NB4 (cell line): ENCODE measurements at regions not wholly inside any gene's neighbourhood (a gene's known extent, or its start where the extent isn't known, plus 50 kb on each side); places are given as distances from the start of the nearest gene placed in this dataset.

ENCODE experiments used
- DNase-seq: peaks from one replicate; pipeline ENCODE4 v3.0.0; 2010; ENCODE audit warnings: low read depth
- H3K4me3 ChIP-seq: one replicate; pipeline ENCODE4 v1.5.1; 2011; ENCODE audit warnings: mild to moderate bottlenecking, low read depth, low read length, moderate library complexity
- CTCF ChIP-seq: IDR thresholded peaks from one replicate; pipeline ENCODE4 v1.5.1; 2012; ENCODE audit warnings: low read depth, low read length
- MAX ChIP-seq: IDR thresholded peaks from 2 replicates; pipeline ENCODE4 v1.6.1; 2011; ENCODE audit warnings: low read depth, low read length
- MYC ChIP-seq: IDR thresholded peaks from 2 replicates; pipeline ENCODE4 v1.6.1; 2011; ENCODE audit warnings: low read depth, low read length
- POLR2A ChIP-seq: IDR thresholded peaks from 2 replicates; pipeline ENCODE4 v1.6.1; 2011; ENCODE audit warnings: mild to moderate bottlenecking; ENCODE audit not compliant: insufficient read length; ENCODE audit errors: extremely low read depth

- no peak for DNase-seq
- no peak overlapping the region for H3K4me3 ChIP-seq
- TF ChIP-seq MYC (no peak), CTCF (no peak), MAX (no peak), POLR2A (no peak)
Observed at GRCh38 chr1:38207275-38207674, 160.7 kb upstream of the POU3F1 start.

GRCh38 chr1:38204698-38205097 lies 158.1 kb upstream of the POU3F1 start:
- TF ChIP-seq MYC (no peak), POLR2A (no peak), CTCF (no peak), MAX (no peak)
- no peak for DNase-seq
- no peak overlapping the region for H3K4me3 ChIP-seq

- H3K4me3 ChIP-seq: no peak overlapping the region
- TF ChIP-seq MYC (no peak), MAX (no peak), CTCF (no peak), POLR2A (no peak)
- DNase-seq: no peak
Observed at GRCh38 chr1:38203441-38203840, 156.8 kb upstream of the POU3F1 start.

- no peak overlapping the region for H3K4me3 ChIP-seq
- no peak for TF ChIP-seq CTCF
- no peak for TF ChIP-seq POLR2A
- TF ChIP-seq MYC: no peak
- no peak for TF ChIP-seq MAX
- no peak for DNase-seq
Observed at GRCh38 chr1:38201431-38201830, 154.8 kb upstream of the POU3F1 start.

- TF ChIP-seq MYC: no peak
- TF ChIP-seq POLR2A: no peak
- no peak for TF ChIP-seq CTCF
- TF ChIP-seq MAX: no peak
- no peak for DNase-seq
Observed at GRCh38 chr1:38198621-38199020, 152.0 kb upstream of the POU3F1 start.

GRCh38 chr1:38198099-38198498 lies 151.5 kb upstream of the POU3F1 start:
- no peak for TF ChIP-seq MYC
- no peak for TF ChIP-seq CTCF
- no peak for TF ChIP-seq MAX
- TF ChIP-seq POLR2A: no peak
- H3K4me3 ChIP-seq: no peak overlapping the region
- no peak for DNase-seq

More at GRCh38 chr1:38198621-38199020, 152.0 kb upstream of the POU3F1 start:
- no peak overlapping the region for H3K4me3 ChIP-seq
